Tongue (tissue), 1 donor: ENCODE measurements at regions not wholly inside any gene's neighbourhood (a gene's known extent, or its start where the extent isn't known, plus 50 kb on each side); places are given as distances from the start of the nearest gene placed in this dataset.

Experiments
- DNase-seq: peaks from one replicate; pipeline ENCODE4 v3.0.0-alpha.2; 2015

DNA sequence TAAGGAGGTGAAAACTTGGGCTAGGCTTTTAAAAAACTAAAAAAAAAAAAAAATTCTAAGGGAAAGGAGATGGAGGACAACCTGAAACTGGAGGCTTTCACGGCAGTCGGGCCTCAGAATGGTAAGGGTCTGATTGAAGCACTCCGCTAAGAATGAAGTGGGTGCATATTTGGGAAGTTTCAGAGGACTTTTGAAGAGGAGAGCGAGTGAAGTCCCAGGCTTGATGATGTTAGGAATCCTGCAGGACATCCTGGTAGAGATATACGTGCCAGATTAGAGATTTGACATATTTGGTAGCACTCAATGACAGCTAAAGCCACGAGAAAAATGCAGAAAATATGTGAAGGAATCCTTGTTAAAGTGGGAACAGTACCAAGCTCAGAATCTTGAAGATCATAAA lies 186.2 kb downstream of the SNAPC1 start:
- no peak for DNase-seq

DNA sequence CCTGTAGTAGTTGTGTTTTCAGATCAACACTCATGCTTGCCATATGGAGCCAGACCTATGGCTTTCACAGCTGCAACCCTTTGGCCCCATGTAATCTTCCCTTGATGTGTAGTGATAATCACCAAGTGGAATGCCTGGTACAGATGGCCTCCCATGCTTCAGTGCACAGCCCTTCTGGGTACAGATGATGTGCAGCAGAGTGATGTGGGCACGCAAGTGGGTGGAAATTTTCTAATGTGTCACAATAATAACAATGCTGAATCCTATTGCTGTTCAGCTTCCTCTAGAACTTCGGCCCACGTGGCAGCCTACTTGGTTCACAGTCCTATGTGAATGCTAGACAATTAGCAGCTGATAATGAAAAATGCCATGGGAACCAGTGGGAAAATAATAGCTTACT lies 188.1 kb downstream of the SNAPC1 start:
- DNase-seq: no peak

GRCh38 chr14:61953602-61954001 lies 191.4 kb downstream of the SNAPC1 start:
- no peak for DNase-seq

DNA sequence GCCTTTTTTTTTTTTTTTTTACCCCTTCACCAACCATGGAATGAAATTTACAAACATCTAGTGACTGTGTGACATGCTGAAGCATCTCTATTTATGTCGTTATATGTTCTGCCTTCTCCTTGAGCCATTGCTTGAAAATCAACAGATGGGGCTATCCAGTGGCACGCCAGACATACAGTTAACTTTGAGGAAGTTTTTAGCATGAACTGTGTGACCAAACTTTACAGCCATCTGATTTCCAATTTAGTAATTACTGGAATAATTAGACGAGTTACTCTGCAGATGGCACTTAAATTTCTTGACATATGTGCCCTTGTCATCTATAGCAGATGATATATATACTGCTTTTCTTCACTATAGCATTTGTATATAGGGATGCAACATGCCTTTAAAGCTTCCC lies 192.1 kb downstream of the SNAPC1 start:
- DNase-seq: no peak

- no peak for DNase-seq
Observed at GRCh38 chr14:61956517-61956916, 194.3 kb downstream of the SNAPC1 start.

DNA sequence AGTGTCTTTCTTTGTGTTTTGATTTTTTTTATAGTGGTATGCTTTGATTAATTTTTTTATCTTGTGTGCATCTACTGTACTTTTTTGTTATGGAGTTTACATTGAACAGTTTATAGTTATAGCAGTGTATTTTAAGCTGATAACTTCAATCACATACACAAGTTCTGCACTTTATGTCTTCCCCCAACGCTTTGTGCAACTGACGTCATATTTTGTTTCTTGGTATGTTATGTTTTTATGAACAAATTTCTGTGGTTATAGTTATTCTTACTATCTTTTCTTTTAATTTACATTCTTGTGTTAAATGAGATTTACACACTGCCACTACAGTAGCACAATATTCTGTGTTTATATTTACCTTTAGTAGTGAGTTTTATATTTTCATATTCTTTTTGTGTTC lies 197.1 kb downstream of the SNAPC1 start:
- DNase-seq: no peak

DNA sequence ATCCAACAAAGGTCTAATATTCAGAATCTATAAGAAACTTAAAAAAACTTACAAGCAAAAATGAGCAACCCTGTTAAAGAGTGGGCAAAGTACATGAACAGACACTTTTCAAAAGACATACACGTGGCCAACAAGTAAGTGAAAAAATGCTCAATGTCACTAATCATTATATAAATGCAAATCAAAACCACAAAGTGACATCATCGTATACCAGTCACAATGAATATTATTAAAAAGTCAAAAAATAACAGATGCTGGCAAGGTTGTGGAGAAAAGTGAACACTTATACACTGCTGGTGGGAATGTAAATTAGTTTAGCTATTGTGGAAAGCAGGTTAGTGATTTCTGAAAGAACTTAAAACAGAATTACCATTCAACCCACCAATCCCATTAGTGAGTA lies 199.1 kb downstream of the SNAPC1 start:
- no peak for DNase-seq

DNA sequence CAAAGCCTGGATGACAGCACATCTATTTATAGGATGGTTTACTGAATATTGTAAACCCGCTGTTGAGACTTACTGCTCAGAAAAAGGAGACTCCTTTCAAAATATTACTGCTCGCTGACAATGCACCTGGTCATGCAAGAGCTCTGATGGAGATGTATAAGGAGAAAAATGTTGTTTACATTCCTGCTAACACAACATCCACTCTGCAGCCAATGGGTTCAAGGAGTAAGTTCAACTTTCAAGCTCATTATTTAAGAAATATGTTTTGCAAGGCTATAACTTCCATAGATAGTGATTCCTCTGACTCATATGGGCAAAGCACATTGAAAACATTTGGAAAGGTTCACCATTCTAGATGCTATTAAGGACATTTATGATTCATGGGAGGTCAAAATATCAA lies 201.7 kb downstream of the SNAPC1 start:
- DNase-seq: no peak

- DNase-seq: no peak
Observed at GRCh38 chr14:61965030-61965745, 203.0 kb downstream of the SNAPC1 start.

DNA sequence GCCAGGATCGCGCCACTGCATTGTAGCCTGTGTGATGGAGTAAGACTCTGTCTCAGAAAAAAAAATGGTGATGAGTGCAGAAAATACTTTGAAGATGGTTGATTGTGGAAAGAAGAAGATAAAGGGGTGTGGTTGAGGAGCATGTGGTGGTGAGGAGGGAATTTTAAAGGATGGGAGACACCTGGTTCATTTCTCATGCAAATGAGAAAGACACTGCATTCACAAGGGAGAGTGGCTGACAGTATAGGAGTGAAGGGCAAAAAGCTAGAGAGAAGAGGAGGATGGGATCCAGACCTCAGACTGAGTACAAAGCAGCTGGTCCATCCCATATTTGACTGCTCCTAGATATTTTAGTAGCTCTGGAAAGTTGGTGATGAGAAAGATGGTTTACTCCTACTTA lies 206.0 kb downstream of the SNAPC1 start:
- DNase-seq: no peak

GRCh38 chr14:61972711-61973110 lies 210.5 kb downstream of the SNAPC1 start:
- DNase-seq: no peak

- DNase-seq: no peak
Observed at GRCh38 chr14:61973981-61974380, 211.8 kb downstream of the SNAPC1 start.

DNA sequence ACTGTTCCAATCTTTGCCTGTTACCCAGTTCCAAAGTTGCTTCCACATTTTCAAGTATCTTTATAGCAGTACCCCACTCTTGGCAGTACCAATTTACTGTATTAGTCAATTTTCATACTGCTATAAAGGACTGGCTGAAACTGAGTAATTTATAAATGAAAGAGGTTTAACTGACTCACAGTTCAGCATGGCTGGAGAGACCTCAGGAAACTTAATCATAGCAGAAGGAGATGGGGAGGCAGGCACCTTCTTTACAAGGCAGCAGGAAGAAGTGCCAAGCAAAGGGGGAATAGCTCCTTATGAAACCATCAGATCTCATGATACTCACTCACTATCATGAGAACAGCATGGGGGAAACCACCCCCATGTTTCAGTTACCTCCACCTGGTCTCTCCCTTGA lies 215.0 kb downstream of the SNAPC1 start:
- DNase-seq: no peak

DNA sequence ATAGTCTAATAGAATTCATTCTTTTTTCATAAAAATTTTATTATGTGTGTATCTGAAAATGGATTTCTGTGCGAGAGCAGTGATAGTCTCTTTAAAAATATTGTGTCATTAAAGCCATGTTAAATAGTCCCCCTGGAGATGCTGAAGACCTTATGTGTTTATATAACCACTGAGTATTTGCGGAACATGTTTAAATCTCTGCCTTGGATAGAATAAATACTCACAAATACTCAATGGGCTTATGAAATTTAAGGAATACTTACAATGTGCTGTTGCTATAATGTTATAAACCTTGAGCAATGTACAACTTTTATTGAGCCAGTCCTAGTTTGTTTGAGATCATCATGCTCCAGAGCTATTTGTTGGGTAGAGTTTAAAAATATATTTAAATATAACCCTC lies 226.0 kb downstream of the SNAPC1 start:
- no peak for DNase-seq

DNA sequence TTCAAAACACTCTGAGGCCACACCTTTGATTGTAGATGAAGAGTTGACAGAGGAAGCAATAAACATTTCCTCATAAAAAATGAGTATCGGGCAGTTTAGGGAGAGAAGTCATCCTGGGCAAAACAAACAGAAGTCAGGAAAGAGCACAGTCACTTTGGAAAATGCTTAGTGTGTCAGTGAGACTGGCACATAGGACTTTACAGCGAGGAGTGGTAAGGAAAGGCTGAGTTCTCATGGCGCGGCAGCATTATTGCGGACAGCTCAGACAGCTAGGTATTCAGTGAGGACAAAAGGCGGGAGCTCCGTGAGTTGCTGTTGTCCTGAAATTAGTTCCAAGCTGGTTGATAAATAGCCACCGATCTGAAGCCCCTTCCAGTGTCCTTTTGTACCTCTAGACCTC lies 229.9 kb downstream of the SNAPC1 start:
- no peak for DNase-seq

GRCh38 chr14:61992926-61993325 lies 230.7 kb downstream of the SNAPC1 start:
- no peak for DNase-seq

DNA sequence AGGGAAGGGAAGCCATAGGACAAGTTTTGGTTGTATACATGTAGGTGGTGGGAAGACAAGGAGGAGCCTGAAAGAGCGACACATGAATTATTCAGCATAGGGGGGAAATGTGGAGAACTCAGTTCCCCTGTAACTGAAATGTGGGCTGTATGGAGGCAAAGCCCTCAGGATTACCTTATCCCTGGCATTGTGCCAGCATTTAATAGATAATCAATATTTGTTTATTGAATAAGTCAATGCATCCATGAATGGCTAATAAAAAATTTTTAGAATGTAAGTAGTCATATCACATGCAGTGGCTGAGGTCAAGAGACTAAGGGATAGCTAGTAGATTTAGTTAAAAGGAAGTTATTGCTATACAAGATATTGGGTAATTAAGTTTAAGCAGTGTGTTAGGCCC lies 232.4 kb downstream of the SNAPC1 start:
- no peak for DNase-seq

DNA sequence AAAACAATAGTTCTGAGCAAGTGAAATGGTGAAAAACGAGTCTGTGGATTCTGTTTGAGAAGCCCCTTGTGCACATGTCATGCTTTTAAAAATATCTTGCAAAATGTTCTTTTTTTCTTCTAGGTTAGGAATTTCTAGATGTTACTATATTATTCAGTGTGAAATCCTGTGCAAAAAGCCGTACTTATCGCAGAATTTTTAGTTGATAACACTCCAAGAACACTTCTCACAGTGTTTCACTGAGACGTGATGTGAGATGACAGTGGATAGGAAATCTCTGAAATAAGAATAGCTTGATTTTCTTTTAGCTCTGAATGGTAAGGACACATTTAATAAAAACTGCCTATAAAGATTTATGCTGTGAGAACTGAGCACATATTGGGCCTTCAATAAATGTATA lies 234.5 kb downstream of the SNAPC1 start:
- no peak for DNase-seq

DNA sequence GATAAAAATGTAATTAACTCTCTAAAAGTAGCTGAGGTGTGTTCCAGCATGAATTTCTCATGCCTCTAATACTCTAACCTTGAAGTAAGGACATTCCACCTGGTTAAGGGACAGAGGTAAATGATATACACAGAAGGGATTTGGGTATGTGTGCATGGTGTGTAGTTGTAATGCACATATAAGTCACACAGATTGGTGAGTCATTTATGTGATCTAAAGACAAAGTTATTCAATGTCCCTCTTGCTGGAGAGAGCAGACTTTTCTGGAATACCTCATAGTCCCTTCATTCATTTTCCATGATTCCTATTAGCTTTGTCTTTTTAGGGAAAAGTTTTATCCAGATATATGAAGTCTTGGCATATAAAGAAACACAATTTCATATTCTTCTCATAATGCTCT lies 234.9 kb downstream of the SNAPC1 start:
- no peak for DNase-seq

DNA sequence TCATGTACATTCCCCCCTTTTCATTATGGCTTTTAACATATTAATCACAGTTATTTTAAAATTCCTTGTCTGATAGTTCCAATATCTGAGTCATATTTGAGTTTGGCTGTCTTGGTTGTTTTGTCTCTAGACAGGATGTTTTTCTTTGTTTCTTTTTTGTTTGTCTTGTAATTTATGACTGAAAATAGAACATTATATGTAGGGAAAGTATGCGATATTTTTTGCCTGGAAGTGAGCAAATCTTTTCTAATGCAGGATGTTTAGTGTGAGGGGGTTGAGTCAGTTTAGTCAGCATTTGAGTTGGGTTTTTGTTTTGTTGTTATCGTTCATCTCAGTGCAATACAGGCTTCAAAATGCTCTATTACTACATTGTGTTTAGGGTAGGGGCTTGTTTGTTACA lies 239.7 kb downstream of the SNAPC1 start:
- no peak for DNase-seq

DNA sequence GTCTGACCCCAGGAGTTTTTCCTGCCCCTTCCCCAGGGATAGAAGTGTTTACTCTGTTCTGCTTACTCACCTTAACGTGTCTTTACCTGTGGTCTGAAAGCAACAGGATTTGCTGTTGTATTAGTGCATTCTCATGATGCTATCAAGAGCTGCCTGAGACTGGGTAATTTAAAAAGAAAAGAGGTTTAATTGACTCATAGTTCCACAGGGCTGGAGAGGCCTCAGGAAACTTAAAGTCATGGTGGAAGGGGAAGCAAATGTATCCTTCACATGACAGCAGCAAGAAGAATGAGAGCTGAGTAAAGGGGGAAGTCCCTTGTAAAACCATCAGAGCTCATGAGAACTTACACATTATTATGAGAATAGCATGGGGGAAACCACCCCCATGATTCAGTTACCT lies 240.4 kb downstream of the SNAPC1 start:
- no peak for DNase-seq

- no peak for DNase-seq
Observed at GRCh38 chr14:62003701-62004100, 241.5 kb downstream of the SNAPC1 start.

DNA sequence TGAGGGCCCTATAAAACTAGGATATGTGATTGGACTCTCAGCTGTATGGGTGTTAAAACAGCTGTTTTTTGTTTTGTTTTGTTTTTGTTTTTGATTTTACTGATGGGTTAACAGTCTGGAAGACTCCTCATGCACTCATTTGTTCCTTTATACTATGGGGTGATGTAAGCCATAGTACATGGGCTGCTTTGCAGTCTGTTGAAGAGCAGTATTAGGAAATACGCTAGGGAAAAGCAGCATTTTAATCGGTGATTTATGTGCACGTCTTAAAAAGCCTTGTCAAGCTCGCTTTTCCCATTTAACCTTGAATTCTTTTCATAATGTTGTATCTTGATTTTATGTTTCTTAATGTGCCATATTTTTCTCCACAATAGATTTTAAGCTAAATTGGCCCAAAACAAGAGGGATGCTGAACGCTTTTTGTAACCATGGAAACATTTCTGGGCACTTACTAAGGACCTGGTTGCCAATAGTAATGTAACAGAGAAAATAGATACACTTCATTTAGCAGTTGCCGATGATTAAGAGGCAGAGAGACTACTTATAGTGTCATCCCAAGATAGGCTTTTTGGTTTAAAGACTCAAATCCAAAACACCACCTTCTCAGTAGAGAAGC lies 244.0 kb downstream of the SNAPC1 start:
- DNase-seq: peak; percentile 7

DNA sequence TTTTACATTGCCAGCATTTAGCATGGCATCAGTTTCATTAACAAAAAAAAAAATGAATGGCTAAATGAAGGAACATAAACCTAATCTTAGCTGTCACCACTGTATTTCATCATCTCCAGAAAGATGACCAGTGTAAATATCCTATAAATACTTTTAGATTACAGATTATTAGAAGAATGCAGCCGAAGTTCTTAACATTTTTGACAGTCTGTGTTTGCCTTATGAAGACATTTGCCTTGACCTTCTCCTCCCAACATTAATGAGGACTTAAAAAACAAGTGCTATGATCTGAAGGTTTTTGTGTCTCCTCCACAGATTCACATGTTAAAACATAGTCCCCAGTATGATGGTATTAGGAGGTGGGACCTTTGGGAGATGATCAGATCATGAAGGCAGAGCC lies 253.0 kb downstream of the SNAPC1 start:
- no peak for DNase-seq

- DNase-seq: peak; percentile 50
Observed at GRCh38 chr14:62015945-62016344, 253.7 kb downstream of the SNAPC1 start.
